Mesendoderm (in vitro differentiated cells): ENCODE measurements at regions not wholly inside any gene's neighbourhood (a gene's known extent, or its start where the extent isn't known, plus 50 kb on each side); places are given as distances from the start of the nearest gene placed in this dataset.

Source experiments
- DNase-seq: peaks from one replicate; pipeline ENCODE4 v3.0.0; 2013
- H2AK5ac ChIP-seq: 2 replicates; pipeline ENCODE4 v1.6.1; 2013; ENCODE audit warnings: low read length, inconsistent platforms
- H2BK120ac ChIP-seq: 2 replicates; pipeline ENCODE4 v1.6.1; 2013; ENCODE audit warnings: low read depth, mild to moderate bottlenecking, low read length, moderate library complexity, mixed read lengths
- H2BK15ac ChIP-seq: replicated peaks from 2 replicates; pipeline ENCODE4 v1.6.1; 2013; ENCODE audit warnings: low read depth, mild to moderate bottlenecking, moderate library complexity
- H2BK5ac ChIP-seq: 2 replicates; pipeline ENCODE4 v1.6.1; 2013; ENCODE audit warnings: low read length, inconsistent platforms
- H3K18ac ChIP-seq: 2 replicates; pipeline ENCODE4 v1.6.1; 2013; ENCODE audit warnings: mild to moderate bottlenecking, low read length, mixed read lengths
- H3K23ac ChIP-seq: one replicate; pipeline ENCODE4 v1.6.1; 2013; ENCODE audit warnings: low read length
- H3K27ac ChIP-seq: 2 replicates; pipeline ENCODE4 v1.5.1; 2013; ENCODE audit warnings: low read depth, mild to moderate bottlenecking, inconsistent platforms, low read length, moderate library complexity
- H3K27me3 ChIP-seq: 2 replicates; pipeline ENCODE4 v1.6.1; 2013; ENCODE audit warnings: low read length, control low read depth, mild to moderate bottlenecking, inconsistent platforms; ENCODE audit not compliant: insufficient read depth, poor library complexity
- H3K36me3 ChIP-seq: 2 replicates; pipeline ENCODE4 v1.6.1; 2013; ENCODE audit warnings: low read length, inconsistent platforms; ENCODE audit not compliant: control insufficient read depth, insufficient read depth
- H3K4ac ChIP-seq: one replicate; pipeline ENCODE4 v1.6.1; 2013; ENCODE audit warnings: low read depth, mild to moderate bottlenecking, low read length, moderate library complexity
- H3K4me1 ChIP-seq: 2 replicates; pipeline ENCODE4 v1.6.1; 2013; ENCODE audit warnings: low read depth, low read length, inconsistent platforms; ENCODE audit not compliant: control insufficient read depth
- H3K4me2 ChIP-seq: 2 replicates; pipeline ENCODE4 v1.6.1; 2013; ENCODE audit warnings: low read length
- H3K4me3 ChIP-seq: 2 replicates; pipeline ENCODE4 v1.5.1; 2013; ENCODE audit warnings: mild to moderate bottlenecking, low read length
- H3K56ac ChIP-seq: one replicate; pipeline ENCODE4 v1.6.1; 2013; ENCODE audit warnings: low read length
- H3K79me1 ChIP-seq: 2 replicates; pipeline ENCODE4 v1.6.1; 2013; ENCODE audit warnings: low read length, inconsistent platforms
- H3K79me2 ChIP-seq: 2 replicates; pipeline ENCODE4 v1.6.1; 2013; ENCODE audit warnings: mild to moderate bottlenecking, low read length; ENCODE audit not compliant: control insufficient read depth, insufficient read depth
- H3K9ac ChIP-seq: 2 replicates; pipeline ENCODE4 v1.6.1; 2013; ENCODE audit warnings: low read length, inconsistent platforms
- H4K5ac ChIP-seq: one replicate; pipeline ENCODE4 v1.6.1; 2013; ENCODE audit warnings: low read length
- H4K8ac ChIP-seq: one replicate; pipeline ENCODE4 v1.6.1; 2013; ENCODE audit warnings: low read depth, mild to moderate bottlenecking, control low read depth, low read length, moderate library complexity
- WGBS: extraction: QIAGEN DNeasy Blood & Tissue Kit; methylation state at CpG from one replicate; pipeline ENCODE4 v1.1.7; 2013; ENCODE audit warnings: low lambda C conversion rate, missing lambda C conversion rate; ENCODE audit not compliant: insufficient coverage; ENCODE audit errors: extremely low coverage; 5-methylcytosine and 5-hydroxymethylcytosine counted together

DNA sequence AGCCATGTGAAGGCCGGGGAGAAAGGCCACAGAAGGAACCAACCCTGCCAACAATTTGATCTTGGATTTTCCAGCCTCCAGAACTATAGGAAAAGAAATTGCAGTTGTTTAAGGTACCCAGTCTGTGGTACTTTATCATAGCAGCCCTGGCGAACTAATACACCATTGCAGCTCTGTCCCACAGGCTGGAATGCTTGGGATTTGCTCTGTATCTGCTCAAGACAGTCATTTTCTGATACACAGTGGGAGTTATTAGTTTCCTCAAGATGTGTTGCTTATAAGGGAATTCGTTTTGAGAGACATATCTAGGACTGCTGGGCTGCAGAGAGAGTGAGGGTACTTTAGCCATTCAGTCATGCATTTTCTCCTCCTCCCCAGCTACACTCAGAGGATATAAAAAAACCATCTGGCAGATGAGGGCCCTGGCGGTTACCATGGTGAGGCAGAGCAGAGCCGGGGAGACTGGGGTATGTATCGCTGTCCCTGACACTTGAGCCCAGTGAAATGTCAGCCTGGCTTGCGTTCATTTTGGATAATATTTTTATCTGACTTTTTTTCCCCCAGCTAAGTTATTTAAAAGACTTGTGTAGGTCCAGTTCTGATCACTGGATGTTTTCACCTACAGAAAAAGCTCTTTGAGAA lies 104.6 kb downstream of the DIRAS3 start:
- H2AK5ac ChIP-seq, result no peak overlapping the region
- H2BK120ac ChIP-seq, result no peak overlapping the region
- no peaks in the 10 kb centered on the region for H3K36me3 ChIP-seq
- H3K4me3 ChIP-seq, result no peak overlapping the region
- H3K4ac ChIP-seq, result no peak overlapping the region
- H3K18ac ChIP-seq, result no peak overlapping the region
- no peak overlapping the region for H2BK5ac ChIP-seq
- no peaks in the 10 kb centered on the region for H3K4me1 ChIP-seq
- no peaks in the 10 kb centered on the region for H3K79me1 ChIP-seq
- no peaks in the 10 kb centered on the region for H3K27me3 ChIP-seq
- H3K9ac ChIP-seq, result no peak overlapping the region
- H3K79me2 ChIP-seq, result no peaks in the 10 kb centered on the region
- WGBS, result no CpG with 5 or more reads among the region's 7 CpGs
- H3K23ac ChIP-seq, result no peak overlapping the region
- no peak for DNase-seq
- H4K8ac ChIP-seq, result no peak overlapping the region
- H2BK15ac ChIP-seq, result no peak overlapping the region
- H3K4me2 ChIP-seq, result no peak overlapping the region
- no peak overlapping the region for H4K5ac ChIP-seq
- H3K56ac ChIP-seq, result no peak overlapping the region
- no peak overlapping the region for H3K27ac ChIP-seq

DNA sequence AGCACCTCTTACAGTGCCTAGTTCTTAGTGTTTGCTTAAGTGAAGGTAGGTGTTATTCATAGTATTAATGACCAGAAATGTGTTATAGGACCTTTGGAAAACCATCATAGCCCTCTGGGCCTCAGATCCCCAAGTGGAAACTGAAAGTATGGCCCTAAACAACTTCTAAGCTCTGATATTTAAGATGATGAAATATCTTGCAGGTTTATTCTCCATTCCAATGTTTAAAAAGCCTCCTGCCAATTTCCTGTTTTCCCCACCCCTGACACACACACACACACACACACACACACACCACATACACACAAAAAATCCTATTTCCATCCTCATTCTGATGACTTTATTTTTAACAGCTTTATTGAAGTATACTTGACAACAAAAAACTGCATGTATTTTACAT lies 108.2 kb downstream of the DIRAS3 start:
- Histone ChIP-seq H3K56ac (no peak overlapping the region), H3K36me3 (no peaks in the 10 kb centered on the region), H3K4me3 (no peak overlapping the region), H4K8ac (no peak overlapping the region), H2AK5ac (no peak overlapping the region), H3K4me1 (no peaks in the 10 kb centered on the region), H2BK120ac (no peak overlapping the region), H3K27me3 (no peaks in the 10 kb centered on the region), H2BK5ac (no peak overlapping the region), H3K79me2 (no peaks in the 10 kb centered on the region), H3K4ac (no peak overlapping the region), H3K4me2 (no peak overlapping the region), H3K23ac (no peak overlapping the region), H2BK15ac (no peak overlapping the region), H3K9ac (no peak overlapping the region), H3K18ac (no peak overlapping the region), H4K5ac (no peak overlapping the region), H3K79me1 (no peaks in the 10 kb centered on the region), H3K27ac (no peak overlapping the region)
- DNase-seq, result no peak

DNA sequence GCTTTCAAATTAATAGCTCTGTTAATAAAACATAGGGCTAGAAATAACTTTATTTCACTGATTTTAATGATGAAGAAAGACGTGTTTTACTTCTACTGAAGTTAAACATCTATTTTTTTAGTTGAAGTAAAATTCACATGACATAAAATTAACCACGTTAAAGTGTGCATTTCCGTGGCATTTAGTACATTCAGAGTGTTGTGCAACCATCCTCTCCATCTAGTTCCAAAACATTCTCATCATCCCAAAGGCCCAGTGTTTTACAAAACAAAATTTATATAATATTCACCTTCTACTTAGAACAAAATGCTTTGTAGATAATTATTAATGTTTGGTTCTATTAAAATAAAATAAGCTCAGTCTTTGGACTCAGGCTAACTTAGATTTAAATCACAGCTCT lies 108.5 kb upstream of the GNG12 start:
- Histone ChIP-seq H2BK15ac (no peak overlapping the region), H3K4me3 (no peak overlapping the region), H3K27me3 (no peaks in the 10 kb centered on the region), H2BK120ac (no peak overlapping the region), H2BK5ac (no peak overlapping the region), H3K4me2 (no peak overlapping the region), H3K23ac (no peak overlapping the region), H3K56ac (no peak overlapping the region), H3K18ac (no peak overlapping the region), H3K79me2 (no peaks in the 10 kb centered on the region), H3K36me3 (no peaks in the 10 kb centered on the region), H3K4ac (no peak overlapping the region), H4K8ac (no peak overlapping the region), H4K5ac (no peak overlapping the region), H2AK5ac (no peak overlapping the region), H3K9ac (no peak overlapping the region), H3K27ac (no peak overlapping the region), H3K4me1 (no peaks in the 10 kb centered on the region), H3K79me1 (no peaks in the 10 kb centered on the region)
- DNase-seq, result no peak
- no CpG with 5 or more reads among the region's 3 CpGs for WGBS

DNA sequence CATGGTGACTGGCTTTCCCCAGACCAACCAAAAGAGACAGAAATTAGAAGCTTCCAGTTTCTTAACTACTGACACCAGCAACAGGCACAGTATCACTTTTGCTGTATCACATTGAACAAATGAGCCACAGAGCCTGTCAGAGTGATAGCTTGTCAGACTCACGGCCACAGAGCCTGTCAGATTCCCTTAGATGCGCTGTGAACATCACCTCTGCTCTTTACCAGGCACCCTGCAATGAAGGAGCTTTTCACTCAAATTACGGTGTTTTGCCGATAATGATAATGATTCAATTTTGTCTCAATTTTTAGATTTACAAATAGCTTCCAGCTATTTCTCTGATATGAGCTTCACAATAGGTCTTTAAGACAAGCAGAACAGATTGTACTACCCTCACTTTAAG lies 107.9 kb upstream of the GNG12 start:
- Histone ChIP-seq H4K8ac (no peak overlapping the region), H3K79me1 (no peaks in the 10 kb centered on the region), H3K4me3 (no peak overlapping the region), H3K18ac (no peak overlapping the region), H3K23ac (no peak overlapping the region), H3K79me2 (no peaks in the 10 kb centered on the region), H3K56ac (no peak overlapping the region), H3K4me2 (no peak overlapping the region), H3K27ac (no peak overlapping the region), H3K4me1 (no peaks in the 10 kb centered on the region), H3K27me3 (no peaks in the 10 kb centered on the region), H2BK120ac (no peak overlapping the region), H2AK5ac (no peak overlapping the region), H3K4ac (no peak overlapping the region), H3K36me3 (no peaks in the 10 kb centered on the region), H2BK5ac (no peak overlapping the region), H4K5ac (no peak overlapping the region), H3K9ac (no peak overlapping the region), H2BK15ac (no peak overlapping the region)
- WGBS, result no CpG with 5 or more reads among the region's 4 CpGs
- DNase-seq, result no peak

DNA sequence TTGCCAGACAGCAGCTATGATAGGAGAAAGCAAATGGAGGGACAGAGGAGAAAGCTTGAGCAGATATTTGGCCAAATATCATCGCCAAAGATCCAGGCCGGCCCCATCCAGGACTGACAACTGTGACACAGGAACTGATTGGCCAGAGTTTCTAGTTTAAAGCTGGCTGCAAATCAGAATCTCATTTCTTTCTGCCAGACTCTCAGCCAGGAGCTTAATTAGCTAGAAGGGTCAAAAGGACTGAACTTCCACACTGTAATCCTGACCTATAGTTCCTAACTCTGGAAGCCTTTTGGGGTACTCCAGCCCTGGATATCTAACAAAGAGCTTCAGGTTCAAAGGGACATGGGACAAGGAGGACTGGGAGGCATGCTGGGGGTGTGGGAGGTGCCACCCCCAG lies 106.7 kb upstream of the GNG12 start:
- no peak overlapping the region for H3K27ac ChIP-seq
- H3K23ac ChIP-seq, result no peak overlapping the region

DNA sequence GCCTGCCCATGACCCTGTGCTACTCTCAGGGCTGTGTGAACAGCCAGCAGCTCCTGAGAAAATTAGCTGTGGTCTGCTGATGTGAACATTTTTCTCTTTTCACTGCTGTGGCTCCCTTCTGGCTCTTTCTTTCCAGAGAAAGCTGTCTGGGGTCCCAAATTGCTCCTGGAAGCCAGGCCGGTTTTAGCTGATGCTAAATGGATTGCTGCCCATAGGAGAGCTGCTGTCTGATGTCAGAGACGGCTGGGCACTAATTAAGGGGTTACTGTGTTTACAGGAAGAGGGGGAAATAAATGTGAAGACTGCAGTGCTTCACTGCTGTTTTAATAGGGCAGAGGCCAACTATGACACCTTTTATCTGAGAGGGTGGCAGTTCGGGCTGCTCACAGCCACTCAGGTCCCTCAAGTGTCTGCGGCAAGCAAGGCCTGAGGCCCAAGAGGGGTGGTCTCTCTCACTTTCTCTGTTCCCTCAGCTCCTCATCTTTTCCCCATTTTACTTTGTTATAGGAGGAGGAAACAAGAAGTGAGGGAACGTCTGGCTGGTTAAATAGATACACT lies 106.0 kb upstream of the GNG12 start:
- no peak overlapping the region for H3K23ac ChIP-seq
- no peak overlapping the region for H4K8ac ChIP-seq
- H2BK120ac ChIP-seq, result no peak overlapping the region
- no peak overlapping the region for H3K18ac ChIP-seq
- H3K79me1 ChIP-seq, result no peaks in the 10 kb centered on the region
- H2AK5ac ChIP-seq, result no peak overlapping the region
- no peaks in the 10 kb centered on the region for H3K27me3 ChIP-seq
- H3K4me2 ChIP-seq, result no peak overlapping the region
- no peak overlapping the region for H4K5ac ChIP-seq
- H3K9ac ChIP-seq, result no peak overlapping the region
- H2BK5ac ChIP-seq, result no peak overlapping the region
- no peak for DNase-seq
- H3K4me1 ChIP-seq, result no peaks in the 10 kb centered on the region
- no CpG with 5 or more reads among the region's 5 CpGs for WGBS
- H3K36me3 ChIP-seq, result no peaks in the 10 kb centered on the region
- H2BK15ac ChIP-seq, result no peak overlapping the region
- H3K4ac ChIP-seq, result no peak overlapping the region
- H3K56ac ChIP-seq, result no peak overlapping the region
- no peak overlapping the region for H3K27ac ChIP-seq
- no peaks in the 10 kb centered on the region for H3K79me2 ChIP-seq
- no peak overlapping the region for H3K4me3 ChIP-seq

More for the DNA sequence above, 106.7 kb upstream of the GNG12 start:
- no CpG with 5 or more reads among the region's 2 CpGs for WGBS
- no peak overlapping the region for H3K4ac ChIP-seq
- H4K5ac ChIP-seq, result no peak overlapping the region
- no peaks in the 10 kb centered on the region for H3K79me2 ChIP-seq
- no peak overlapping the region for H2BK120ac ChIP-seq
- no peaks in the 10 kb centered on the region for H3K79me1 ChIP-seq
- H2BK5ac ChIP-seq, result no peak overlapping the region
- no peaks in the 10 kb centered on the region for H3K27me3 ChIP-seq
- H2BK15ac ChIP-seq, result no peak overlapping the region
- H3K36me3 ChIP-seq, result no peaks in the 10 kb centered on the region
- H4K8ac ChIP-seq, result no peak overlapping the region
- no peak overlapping the region for H3K4me2 ChIP-seq
- no peak overlapping the region for H3K18ac ChIP-seq
- no peak overlapping the region for H2AK5ac ChIP-seq
- DNase-seq, result no peak
- no peaks in the 10 kb centered on the region for H3K4me1 ChIP-seq
- H3K9ac ChIP-seq, result no peak overlapping the region
- no peak overlapping the region for H3K4me3 ChIP-seq
- H3K56ac ChIP-seq, result no peak overlapping the region
